ENCODE measurements at regions not wholly inside any gene's neighbourhood (a gene's known extent, or its start where the extent isn't known, plus 50 kb on each side); places are given as distances from the start of the nearest gene placed in this dataset.
A peak's percentile ranks its signal among the peaks of the same experiment; 100 is the strongest.
"Not testable (repeated sequence)": the region's sequence is repeated elsewhere in the genome, so short reads cannot be mapped to it uniquely, and the experiment has no call there.

GRCh38 chr2:180927030-180927686 lies 53.2 kb upstream of the UBE2E3 start:
- DNase-seq, result no peak

- no peak for DNase-seq
Observed at GRCh38 chr2:180925700-180926099, 54.7 kb upstream of the UBE2E3 start.

GRCh38 chr2:180924063-180924462 lies 56.3 kb upstream of the UBE2E3 start:
- no peak for DNase-seq

- peak; percentile 16 for DNase-seq
Observed at GRCh38 chr2:180910831-180911665, 69.4 kb upstream of the UBE2E3 start.

GRCh38 chr2:180907731-180908130 lies 72.7 kb upstream of the UBE2E3 start:
- DNase-seq, result peak; percentile 43

- DNase-seq, result peak; percentile 90
Observed at GRCh38 chr2:180905461-180905860, 74.9 kb upstream of the UBE2E3 start.

GRCh38 chr2:180905002-180905401 lies 75.4 kb upstream of the UBE2E3 start:
- DNase-seq, result peak; percentile 97

- no peak for DNase-seq
Observed at GRCh38 chr2:180901331-180901730, 79.1 kb upstream of the UBE2E3 start.

- DNase-seq, result no peak
Observed at GRCh38 chr2:180893752-180894151, 86.7 kb upstream of the UBE2E3 start.

- no peak for DNase-seq
Observed at GRCh38 chr2:180892091-180892490, 88.3 kb upstream of the UBE2E3 start.

GRCh38 chr2:180891360-180891759 lies 89.0 kb upstream of the UBE2E3 start:
- no peak for DNase-seq

GRCh38 chr2:180890781-180891180 lies 89.6 kb upstream of the UBE2E3 start:
- DNase-seq, result no peak

GRCh38 chr2:180882959-180883358 lies 97.4 kb upstream of the UBE2E3 start:
- no peak for DNase-seq

- no peak for DNase-seq
Observed at GRCh38 chr2:180876506-180876905, 103.9 kb upstream of the UBE2E3 start.

GRCh38 chr2:180873219-180873618 lies 107.2 kb upstream of the UBE2E3 start:
- no peak for DNase-seq

GRCh38 chr2:180872781-180873180 lies 107.6 kb upstream of the UBE2E3 start:
- not testable (repeated sequence) for DNase-seq

GRCh38 chr2:180872255-180872654 lies 108.2 kb upstream of the UBE2E3 start:
- no peak for DNase-seq

- DNase-seq, result no peak
Observed at GRCh38 chr2:180871649-180872048, 108.8 kb upstream of the UBE2E3 start.

- no peak for DNase-seq
Observed at GRCh38 chr2:180849851-180850250, 130.6 kb upstream of the UBE2E3 start.

- no peak for DNase-seq
Observed at GRCh38 chr2:180848393-180848792, 132.0 kb upstream of the UBE2E3 start.

- DNase-seq, result no peak
Observed at GRCh38 chr2:180846756-180847472, 133.5 kb upstream of the UBE2E3 start.

GRCh38 chr2:180842461-180842860 lies 137.9 kb upstream of the UBE2E3 start:
- no peak for DNase-seq

- no peak for DNase-seq
Observed at GRCh38 chr2:180840641-180841040, 139.8 kb upstream of the UBE2E3 start.

- no peak for DNase-seq
Observed at GRCh38 chr2:180829836-180830235, 150.6 kb upstream of the UBE2E3 start.
